B cell (primary cell): ENCODE measurements at regions not wholly inside any gene's neighbourhood (a gene's known extent, or its start where the extent isn't known, plus 50 kb on each side); places are given as distances from the start of the nearest gene placed in this dataset.

ENCODE experiments used
- ATAC-seq: fragments of 200-7000 bp; cut with Tn5 transposase; one replicate; pipeline ENCODE4 v1.10.0; 2021; ENCODE audit warnings: low read depth, mild to moderate bottlenecking, moderate number of reproducible peaks, moderate library complexity
- CTCF ChIA-PET: fragments of 350-600 bp; sonication (Branson Sonifier 250); formaldehyde crosslinking; loops from one replicate; lab custom pipeline; 2021; ENCODE audit warnings: antibody characterized with exemption, inconsistent platforms; lab: Charles Lee
- POLR2A ChIA-PET: fragments of 350-600 bp; sonication (Branson Sonifier 250); formaldehyde crosslinking; loops from one replicate; lab custom pipeline; 2021; ENCODE audit warnings: antibody characterized with exemption; lab: Charles Lee
- DNase-seq: peaks from one replicate; pipeline ENCODE4 v3.0.0; 2013
- H2AFZ ChIP-seq: 2 replicates; pipeline ENCODE4 v1.6.1; 2012; ENCODE audit warnings: mild to moderate bottlenecking, low read depth, low read length; ENCODE audit not compliant: insufficient read depth, poor library complexity, severe bottlenecking
- H3K27ac ChIP-seq, 2 donors: 1 replicate in 1 of 2; 2 replicates in 1 of 2; pipeline ENCODE4 v1.5.1; 2012 to 2013; ENCODE audit warnings: low read length in 2 of 2, mild to moderate bottlenecking in 2 of 2, moderate library complexity in 1 of 2
- H3K27me3 ChIP-seq, 4 experiments: fragments of 200-600 bp in 1 of 4; sonication (generic) in 1 of 4; replicated peaks in 1 of 4; 1 replicate in 2 of 4; 2 replicates in 2 of 4; pipeline versions ENCODE4 v1.6.1 to v1.7.0; 2013 to 2016; ENCODE audit warnings: low read length in 3 of 4, mild to moderate bottlenecking in 2 of 4, mixed read lengths in 1 of 4, moderate library complexity in 1 of 4; ENCODE audit not compliant: insufficient read depth in 4 of 4, control insufficient read depth in 3 of 4; ENCODE audit errors: control extremely low read depth in 1 of 4
- H3K36me3 ChIP-seq, 2 experiments: replicated peaks in 1 of 2; 1 replicate in 1 of 2; 2 replicates in 1 of 2; pipeline versions ENCODE4 v1.6.1 to v1.7.1; 2013; ENCODE audit warnings: low read length in 1 of 2; ENCODE audit not compliant: insufficient read depth in 2 of 2, control insufficient read depth in 1 of 2; ENCODE audit errors: control extremely low read depth in 1 of 2, extremely low read depth in 1 of 2
- H3K4me1 ChIP-seq, 2 donors: fragments of 200-600 bp in 1 of 2; sonication (generic) in 1 of 2; 1 replicate in 1 of 2; 2 replicates in 1 of 2; pipeline versions ENCODE4 v1.5.1 to v1.6.1; 2013 to 2017; ENCODE audit warnings: low read length in 2 of 2; ENCODE audit not compliant: control insufficient read depth in 2 of 2, insufficient read depth in 2 of 2
- H3K4me2 ChIP-seq: replicated peaks from 2 replicates; pipeline ENCODE3; 2012; ENCODE audit warnings: mild to moderate bottlenecking, low read depth, low read length; ENCODE audit not compliant: poor library complexity, severe bottlenecking
- H3K4me3 ChIP-seq, 5 experiments: fragments of 200-600 bp in 1 of 5; sonication (generic) in 1 of 5; 1 replicate in 3 of 5; 2 replicates in 2 of 5; pipeline versions ENCODE4 v1.5.1 to v1.7.0; 2011 to 2016; ENCODE audit warnings: low read length in 4 of 5, mild to moderate bottlenecking in 4 of 5, low read depth in 2 of 5, control low read depth in 1 of 5, moderate library complexity in 1 of 5; ENCODE audit not compliant: insufficient read depth in 1 of 5; ENCODE audit errors: control extremely low read depth in 1 of 5, extremely low read depth in 1 of 5
- H3K79me2 ChIP-seq: fragments of 200-600 bp; sonication (generic); one replicate; pipeline ENCODE4 v1.6.0; 2016; ENCODE audit warnings: low read length; ENCODE audit not compliant: control insufficient read depth, insufficient read depth
- H3K9ac ChIP-seq: fragments of 200-600 bp; sonication (generic); 2 replicates; pipeline ENCODE4 v1.6.1; 2017; ENCODE audit warnings: mild to moderate bottlenecking, low read length, moderate library complexity
- H3K9me3 ChIP-seq, 3 donors: one replicate each; pipeline versions ENCODE4 v1.6.1 to v1.7.1; 2013; ENCODE audit warnings: low read length in 2 of 3; ENCODE audit not compliant: control insufficient read depth in 2 of 3, insufficient read depth in 1 of 3; ENCODE audit errors: control extremely low read depth in 1 of 3
- H4K20me1 ChIP-seq: 2 replicates; pipeline ENCODE4 v1.6.0; 2012; ENCODE audit warnings: mild to moderate bottlenecking, low read length; ENCODE audit not compliant: insufficient read depth, control insufficient read depth, poor library complexity, severe bottlenecking
- H3K27ac Mint-ChIP-seq: one replicate; pipeline ENCODE4 v1.8.0; 2021; ENCODE audit warnings: mixed read lengths
- H3K27me3 Mint-ChIP-seq: one replicate; pipeline ENCODE4 v1.8.0; 2021; ENCODE audit warnings: mixed read lengths
- H3K4me1 Mint-ChIP-seq: one replicate; pipeline ENCODE4 v1.8.0; 2021; ENCODE audit warnings: mixed read lengths
- H3K4me3 Mint-ChIP-seq: one replicate; pipeline ENCODE4 v1.8.0; 2021; ENCODE audit warnings: mixed read lengths
- H3K9me3 Mint-ChIP-seq: one replicate; pipeline ENCODE4 v1.8.0; 2022; ENCODE audit warnings: mixed read lengths; ENCODE audit not compliant: insufficient read depth
- EZH2 ChIP-seq: IDR thresholded peaks from 2 replicates; pipeline ENCODE4 v1.6.1; 2012; ENCODE audit warnings: borderline replicate concordance, low read depth, mild to moderate bottlenecking, moderate library complexity, low read length; ENCODE audit not compliant: insufficient read depth, poor library complexity, severe bottlenecking
- WGBS: methylation state at CpG from one replicate; pipeline ENCODE4 v1.1.5; 2013; ENCODE audit warnings: missing lambda C conversion rate; ENCODE audit not compliant: insufficient coverage; 5-methylcytosine and 5-hydroxymethylcytosine counted together
- intact Hi-C: fragments of 100-400 bp; cut with micrococcal nuclease; formaldehyde crosslinking; loops from one replicate; pipeline ENCODE4 v1.10.0; 2022
- TF ChIP-seq, protein P1 (sequence below): fragments of 200-600 bp; IDR thresholded peaks from one replicate; pipeline ENCODE4 v1.8.0; 2022; ENCODE audit warnings: antibody characterized with exemption, mild to moderate bottlenecking

DNA sequence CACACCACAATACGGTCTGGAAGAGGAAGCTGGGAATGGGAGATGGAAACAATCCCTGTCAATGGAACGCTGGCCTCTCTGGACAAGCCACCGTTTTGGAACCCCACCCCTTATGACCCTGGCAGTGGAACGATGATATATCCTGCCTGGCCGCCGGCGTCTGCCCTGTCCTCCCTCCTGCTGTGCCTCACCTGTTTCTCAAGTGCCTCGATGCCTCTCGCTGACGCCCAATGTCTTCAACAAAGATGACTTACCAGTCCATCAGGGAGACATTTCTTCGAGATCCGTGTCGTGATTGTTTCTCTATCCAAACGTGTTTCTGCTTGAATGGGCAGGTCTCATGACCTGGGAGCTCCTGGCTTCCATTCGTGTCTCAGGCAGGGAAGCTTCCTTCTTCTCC lies 476.5 kb downstream of the SPATA31A7 start:
- 93% methylated on average over 14 of the region's 15 CpGs for WGBS

DNA sequence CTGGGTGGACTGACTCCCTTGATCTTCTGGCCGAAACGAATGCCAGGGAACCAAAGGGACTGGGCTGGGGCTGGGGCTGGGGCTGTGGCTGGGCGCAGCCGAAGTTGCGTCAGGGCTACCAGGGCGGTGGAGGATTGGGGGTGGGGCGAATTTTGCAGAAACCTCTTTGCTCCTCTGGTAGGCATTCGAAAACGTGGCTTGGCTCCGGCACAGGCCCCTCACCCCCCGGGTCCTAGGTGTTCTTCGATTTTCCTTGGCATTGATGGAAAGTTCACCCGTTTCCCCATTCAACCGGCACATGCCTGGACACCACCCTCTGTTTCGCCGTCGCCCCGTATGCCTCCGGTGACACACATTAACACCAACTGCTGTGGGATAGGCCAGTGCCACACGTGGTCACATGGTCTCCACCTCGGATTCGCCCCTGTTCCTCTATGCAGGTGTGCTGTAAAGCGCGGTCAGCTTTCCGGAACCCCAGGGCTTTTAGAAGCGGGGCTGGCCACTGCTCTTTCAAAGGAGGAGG lies 477.1 kb downstream of the SPATA31A7 start:
- 85% methylated on average over 26 of the region's 26 CpGs for WGBS
- no peak overlapping the region for H3K4me3 Mint-ChIP-seq
- no peak overlapping the region for H3K4me3 ChIP-seq
- no peaks in the 10 kb centered on the region for H3K27me3 Mint-ChIP-seq
- H2AFZ ChIP-seq: no peak overlapping the region
- no peak overlapping the region for H3K27ac ChIP-seq
- H3K4me1 ChIP-seq: no peaks in the 10 kb centered on the region
- no peaks in the 10 kb centered on the region for H3K4me1 Mint-ChIP-seq
- H3K27me3 ChIP-seq: no peaks in the 10 kb centered on the region
- no peak for ATAC-seq
- H3K9me3 ChIP-seq: peaks cover 0 to 67% (median 0%) of the 10 kb centered on the region in 3 donors
- CTCF ChIA-PET: no interaction called here
- no peaks in the 10 kb centered on the region for H3K36me3 ChIP-seq
- no peaks in the 10 kb centered on the region for H3K79me2 ChIP-seq
- H3K9me3 Mint-ChIP-seq: peaks cover 4% of the 10 kb centered on the region
- H3K9ac ChIP-seq: no peak overlapping the region
- H3K4me2 ChIP-seq: no peak overlapping the region
- no peaks in the 10 kb centered on the region for H4K20me1 ChIP-seq
- H3K27ac Mint-ChIP-seq: no peak overlapping the region
- intact Hi-C loops: no loop called here
- POLR2A ChIA-PET: no interaction called here
- TF ChIP-seq EZH2: no peak
- TF ChIP-seq, protein P1, sequence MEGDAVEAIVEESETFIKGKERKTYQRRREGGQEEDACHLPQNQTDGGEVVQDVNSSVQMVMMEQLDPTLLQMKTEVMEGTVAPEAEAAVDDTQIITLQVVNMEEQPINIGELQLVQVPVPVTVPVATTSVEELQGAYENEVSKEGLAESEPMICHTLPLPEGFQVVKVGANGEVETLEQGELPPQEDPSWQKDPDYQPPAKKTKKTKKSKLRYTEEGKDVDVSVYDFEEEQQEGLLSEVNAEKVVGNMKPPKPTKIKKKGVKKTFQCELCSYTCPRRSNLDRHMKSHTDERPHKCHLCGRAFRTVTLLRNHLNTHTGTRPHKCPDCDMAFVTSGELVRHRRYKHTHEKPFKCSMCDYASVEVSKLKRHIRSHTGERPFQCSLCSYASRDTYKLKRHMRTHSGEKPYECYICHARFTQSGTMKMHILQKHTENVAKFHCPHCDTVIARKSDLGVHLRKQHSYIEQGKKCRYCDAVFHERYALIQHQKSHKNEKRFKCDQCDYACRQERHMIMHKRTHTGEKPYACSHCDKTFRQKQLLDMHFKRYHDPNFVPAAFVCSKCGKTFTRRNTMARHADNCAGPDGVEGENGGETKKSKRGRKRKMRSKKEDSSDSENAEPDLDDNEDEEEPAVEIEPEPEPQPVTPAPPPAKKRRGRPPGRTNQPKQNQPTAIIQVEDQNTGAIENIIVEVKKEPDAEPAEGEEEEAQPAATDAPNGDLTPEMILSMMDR: no peak
- DNase-seq: no peak

More for the DNA sequence above, 476.5 kb downstream of the SPATA31A7 start:
- no peaks in the 10 kb centered on the region for H3K4me1 ChIP-seq
- ChIA-PET CTCF (no interaction called here), POLR2A (no interaction called here)
- no peak overlapping the region for H2AFZ ChIP-seq
- H4K20me1 ChIP-seq: no peaks in the 10 kb centered on the region
- intact Hi-C loops: no loop called here
- Mint-ChIP-seq H3K9me3 (peaks cover 4% of the 10 kb centered on the region), H3K4me1 (no peaks in the 10 kb centered on the region), H3K27me3 (no peaks in the 10 kb centered on the region), H3K4me3 (no peak overlapping the region), H3K27ac (no peak overlapping the region)
- H3K9me3 ChIP-seq: peaks cover 0 to 61% (median 0%) of the 10 kb centered on the region in 3 donors
- H3K79me2 ChIP-seq: no peaks in the 10 kb centered on the region
- H3K36me3 ChIP-seq: no peaks in the 10 kb centered on the region
- TF ChIP-seq, protein P1: no peak
- TF ChIP-seq EZH2: no peak
- no peak overlapping the region for H3K4me3 ChIP-seq
- no peak overlapping the region for H3K9ac ChIP-seq
- H3K27me3 ChIP-seq: no peaks in the 10 kb centered on the region
- ATAC-seq (no peak), DNase-seq (no peak)
- no peak overlapping the region for H3K4me2 ChIP-seq
- no peak overlapping the region for H3K27ac ChIP-seq
